ENCODE measurements at regions not wholly inside any gene's neighbourhood (a gene's known extent, or its start where the extent isn't known, plus 50 kb on each side); places are given as distances from the start of the nearest gene placed in this dataset.
A peak's percentile ranks its signal among the peaks of the same experiment; 100 is the strongest.

- H2BK12ac ChIP-seq (ENCODE audit: low read length): no peak overlapping the region
- H3K4me2 ChIP-seq (ENCODE audit: insufficient read depth, low read length, poor library complexity, severe bottlenecking): no peak overlapping the region
- no peaks in the 10 kb centered on the region for H3K4me1 ChIP-seq (ENCODE audit: control insufficient read depth in 2 of 2, insufficient read depth in 1 of 2, low read depth in 1 of 2, low read length in 2 of 2)
- H4K8ac ChIP-seq (ENCODE audit: low read depth, low read length): no peak overlapping the region
- no peak overlapping the region for H3K4ac ChIP-seq (ENCODE audit: low read length)
- no peak overlapping the region for H3K9ac ChIP-seq (ENCODE audit: low read depth, low read length, poor library complexity)
- no peak overlapping the region for H3K27ac ChIP-seq (replicated peaks; ENCODE audit: low read length)
- no peak overlapping the region for H2BK15ac ChIP-seq (ENCODE audit: low read length)
- no peak overlapping the region for H3K4me3 ChIP-seq (ENCODE audit: low read length in 2 of 2)
- no peak overlapping the region for H2AFZ ChIP-seq (ENCODE audit: low read length)
- no peak overlapping the region for H2BK120ac ChIP-seq (ENCODE audit: low read depth, low read length)
- no peak overlapping the region for H3K23ac ChIP-seq (ENCODE audit: low read depth, low read length, poor library complexity)
- H3K79me1 ChIP-seq (ENCODE audit: low read depth, low read length): no peaks in the 10 kb centered on the region
- WGBS, 2 donors (ENCODE audit: extremely low coverage in 2 of 2, insufficient read length in 2 of 2, insufficient replicate concordance in 1 of 2): no CpG with 5 or more reads among the region's 10 CpGs
- no peak overlapping the region for H3K18ac ChIP-seq (ENCODE audit: low read length)
- no peak overlapping the region for H3K14ac ChIP-seq (ENCODE audit: low read length)
- no peak overlapping the region for H4K91ac ChIP-seq (ENCODE audit: low read depth, low read length, poor library complexity)
- no peak overlapping the region for H2AK5ac ChIP-seq (ENCODE audit: low read depth, low read length)
- no peaks in the 10 kb centered on the region for H3K36me3 ChIP-seq (replicated peaks in 1 of 2; ENCODE audit: control insufficient read depth in 2 of 2, insufficient read depth in 2 of 2, low read length in 2 of 2)
- H2BK5ac ChIP-seq (ENCODE audit: low read length): no peak overlapping the region
- H3K9me3 ChIP-seq (replicated peaks in 1 of 2; ENCODE audit: control insufficient read depth in 2 of 2, insufficient read depth in 1 of 2, low read depth in 1 of 2, low read length in 2 of 2): no peaks in the 10 kb centered on the region
- DNase-seq (ENCODE audit: low spot score): no peak
- H3K27me3 ChIP-seq (ENCODE audit: control insufficient read depth in 3 of 3, insufficient read depth in 3 of 3, low read depth in 1 of 3, low read length in 3 of 3): peaks cover 0 to 3% (median 0%) of the 10 kb centered on the region in 3 experiments
Observed at GRCh38 chr10:124287071-124287685, 131.5 kb downstream of the OAT start.

GRCh38 chr10:124286621-124287020, 132.1 kb downstream of the OAT start:
- Histone ChIP-seq H2AFZ (ENCODE audit: low read length) (no peak overlapping the region), H3K4me1 (ENCODE audit: control insufficient read depth in 2 of 2, insufficient read depth in 1 of 2, low read depth in 1 of 2, low read length in 2 of 2) (no peaks in the 10 kb centered on the region)

GRCh38 chr10:124285587-124286527, 132.9 kb downstream of the OAT start:
- H3K4me3 ChIP-seq (ENCODE audit: low read length in 2 of 2): no peak overlapping the region
- H2AFZ ChIP-seq (ENCODE audit: low read length): no peak overlapping the region

More at GRCh38 chr10:124286621-124287020, 132.1 kb downstream of the OAT start:
- no peak overlapping the region for H2BK12ac ChIP-seq (ENCODE audit: low read length)
- H3K4ac ChIP-seq (ENCODE audit: low read length): no peak overlapping the region
- no peak overlapping the region for H3K18ac ChIP-seq (ENCODE audit: low read length)
- no peak overlapping the region for H4K91ac ChIP-seq (ENCODE audit: low read depth, low read length, poor library complexity)
- H3K27me3 ChIP-seq (ENCODE audit: control insufficient read depth in 3 of 3, insufficient read depth in 3 of 3, low read depth in 1 of 3, low read length in 3 of 3): peaks cover 0 to 3% (median 0%) of the 10 kb centered on the region in 3 experiments
- no peak for DNase-seq (ENCODE audit: low spot score)
- no peak overlapping the region for H3K23ac ChIP-seq (ENCODE audit: low read depth, low read length, poor library complexity)
- H3K9me3 ChIP-seq (replicated peaks in 1 of 2; ENCODE audit: control insufficient read depth in 2 of 2, insufficient read depth in 1 of 2, low read depth in 1 of 2, low read length in 2 of 2): no peaks in the 10 kb centered on the region
- H3K27ac ChIP-seq (replicated peaks; ENCODE audit: low read length): no peak overlapping the region
- H3K4me2 ChIP-seq (ENCODE audit: insufficient read depth, low read length, poor library complexity, severe bottlenecking): no peak overlapping the region
- H3K9ac ChIP-seq (ENCODE audit: low read depth, low read length, poor library complexity): no peak overlapping the region
- no peak overlapping the region for H2AK5ac ChIP-seq (ENCODE audit: low read depth, low read length)
- H2BK120ac ChIP-seq (ENCODE audit: low read depth, low read length): no peak overlapping the region
- no peak overlapping the region for H3K14ac ChIP-seq (ENCODE audit: low read length)
- no peak overlapping the region for H3K4me3 ChIP-seq (ENCODE audit: low read length in 2 of 2)
- WGBS, 2 donors (ENCODE audit: extremely low coverage in 2 of 2, insufficient read length in 2 of 2, insufficient replicate concordance in 1 of 2): no CpG with 5 or more reads among the region's 1 CpG
- H2BK5ac ChIP-seq (ENCODE audit: low read length): no peak overlapping the region
- no peak overlapping the region for H2BK15ac ChIP-seq (ENCODE audit: low read length)
- no peaks in the 10 kb centered on the region for H3K36me3 ChIP-seq (replicated peaks in 1 of 2; ENCODE audit: control insufficient read depth in 2 of 2, insufficient read depth in 2 of 2, low read length in 2 of 2)
- no peaks in the 10 kb centered on the region for H3K79me1 ChIP-seq (ENCODE audit: low read depth, low read length)
- no peak overlapping the region for H4K8ac ChIP-seq (ENCODE audit: low read depth, low read length)

GRCh38 chr10:124283949-124284250, 134.8 kb downstream of the OAT start:
- Histone ChIP-seq H3K27me3 (ENCODE audit: control insufficient read depth in 3 of 3, insufficient read depth in 3 of 3, low read depth in 1 of 3, low read length in 3 of 3) (no peaks in the 10 kb centered on the region), H2BK15ac (ENCODE audit: low read length) (no peak overlapping the region), H4K8ac (ENCODE audit: low read depth, low read length) (no peak overlapping the region), H3K4ac (ENCODE audit: low read length) (no peak overlapping the region), H3K14ac (ENCODE audit: low read length) (no peak overlapping the region), H2BK120ac (ENCODE audit: low read depth, low read length) (no peak overlapping the region), H3K36me3 (replicated peaks in 1 of 2; ENCODE audit: control insufficient read depth in 2 of 2, insufficient read depth in 2 of 2, low read length in 2 of 2) (no peaks in the 10 kb centered on the region), H3K79me1 (ENCODE audit: low read depth, low read length) (no peaks in the 10 kb centered on the region), H2BK5ac (ENCODE audit: low read length) (no peak overlapping the region), H3K9ac (ENCODE audit: low read depth, low read length, poor library complexity) (no peak overlapping the region), H3K4me1 (ENCODE audit: control insufficient read depth in 2 of 2, insufficient read depth in 1 of 2, low read depth in 1 of 2, low read length in 2 of 2) (no peaks in the 10 kb centered on the region), H4K91ac (ENCODE audit: low read depth, low read length, poor library complexity) (no peak overlapping the region), H2AK5ac (ENCODE audit: low read depth, low read length) (no peak overlapping the region), H3K27ac (replicated peaks; ENCODE audit: low read length) (no peak overlapping the region), H2BK12ac (ENCODE audit: low read length) (no peak overlapping the region), H3K4me2 (ENCODE audit: insufficient read depth, low read length, poor library complexity, severe bottlenecking) (no peak overlapping the region), H3K18ac (ENCODE audit: low read length) (no peak overlapping the region), H3K9me3 (replicated peaks in 1 of 2; ENCODE audit: control insufficient read depth in 2 of 2, insufficient read depth in 1 of 2, low read depth in 1 of 2, low read length in 2 of 2) (no peaks in the 10 kb centered on the region), H3K23ac (ENCODE audit: low read depth, low read length, poor library complexity) (no peak overlapping the region), H3K4me3 (ENCODE audit: low read length in 2 of 2) (no peak overlapping the region), H2AFZ (ENCODE audit: low read length) (no peak overlapping the region)
- no CpG with 5 or more reads among the region's 9 CpGs for WGBS, 2 donors (ENCODE audit: extremely low coverage in 2 of 2, insufficient read length in 2 of 2, insufficient replicate concordance in 1 of 2)
- DNase-seq (ENCODE audit: low spot score): no peak

More at GRCh38 chr10:124285587-124286527, 132.9 kb downstream of the OAT start:
- no peak overlapping the region for H3K4me2 ChIP-seq (ENCODE audit: insufficient read depth, low read length, poor library complexity, severe bottlenecking)
- no peak overlapping the region for H3K14ac ChIP-seq (ENCODE audit: low read length)
- no peak overlapping the region for H2AK5ac ChIP-seq (ENCODE audit: low read depth, low read length)
- H3K18ac ChIP-seq (ENCODE audit: low read length): peak overlapping the region; percentile 73
- WGBS, 2 donors (ENCODE audit: extremely low coverage in 2 of 2, insufficient read length in 2 of 2, insufficient replicate concordance in 1 of 2): no CpG with 5 or more reads among the region's 21 CpGs
- no peak overlapping the region for H3K23ac ChIP-seq (ENCODE audit: low read depth, low read length, poor library complexity)
- no peak overlapping the region for H3K4ac ChIP-seq (ENCODE audit: low read length)
- H2BK15ac ChIP-seq (ENCODE audit: low read length): no peak overlapping the region
- DNase-seq (ENCODE audit: low spot score): no peak
- no peak overlapping the region for H2BK5ac ChIP-seq (ENCODE audit: low read length)
- no peaks in the 10 kb centered on the region for H3K9me3 ChIP-seq (replicated peaks in 1 of 2; ENCODE audit: control insufficient read depth in 2 of 2, insufficient read depth in 1 of 2, low read depth in 1 of 2, low read length in 2 of 2)
- H3K4me1 ChIP-seq (ENCODE audit: control insufficient read depth in 2 of 2, insufficient read depth in 1 of 2, low read depth in 1 of 2, low read length in 2 of 2): no peaks in the 10 kb centered on the region
- H4K8ac ChIP-seq (ENCODE audit: low read depth, low read length): no peak overlapping the region
- H3K27ac ChIP-seq (replicated peaks; ENCODE audit: low read length): no peak overlapping the region
- H2BK12ac ChIP-seq (ENCODE audit: low read length): no peak overlapping the region
- H3K27me3 ChIP-seq (ENCODE audit: control insufficient read depth in 3 of 3, insufficient read depth in 3 of 3, low read depth in 1 of 3, low read length in 3 of 3): peaks cover 0 to 3% (median 0%) of the 10 kb centered on the region in 3 experiments
- no peaks in the 10 kb centered on the region for H3K36me3 ChIP-seq (replicated peaks in 1 of 2; ENCODE audit: control insufficient read depth in 2 of 2, insufficient read depth in 2 of 2, low read length in 2 of 2)
- H3K9ac ChIP-seq (ENCODE audit: low read depth, low read length, poor library complexity): no peak overlapping the region
- no peaks in the 10 kb centered on the region for H3K79me1 ChIP-seq (ENCODE audit: low read depth, low read length)
- no peak overlapping the region for H4K91ac ChIP-seq (ENCODE audit: low read depth, low read length, poor library complexity)
- H2BK120ac ChIP-seq (ENCODE audit: low read depth, low read length): no peak overlapping the region

Data from neuronal stem cell (in vitro differentiated cells).